ENCODE measurements at regions not wholly inside any gene's neighbourhood (a gene's known extent, or its start where the extent isn't known, plus 50 kb on each side); places are given as distances from the start of the nearest gene placed in this dataset.

- DNase-seq (ENCODE audit: insufficient read length, low spot score, missing footprints) = peak; percentile 70
- no peak for TF ChIP-seq CTCF (IDR thresholded peaks at IDR 0.05; ENCODE audit: extremely low read depth, low read depth, low read length)
- H2AFZ ChIP-seq (ENCODE audit: low read length) = no peak overlapping the region
- H3K36me3 ChIP-seq (ENCODE audit: insufficient read depth, low read length) = no peaks in the 10 kb centered on the region
- no peaks in the 10 kb centered on the region for H3K79me2 ChIP-seq (ENCODE audit: insufficient read depth, low read length)
- H4K20me1 ChIP-seq (ENCODE audit: insufficient read depth, low read length) = no peaks in the 10 kb centered on the region
- H3K4me2 ChIP-seq (ENCODE audit: insufficient read depth, low read length) = no peak overlapping the region
- H3K4me3 ChIP-seq (ENCODE audit: insufficient read depth, low read length) = no peak overlapping the region
- no peak overlapping the region for H3K27ac ChIP-seq (ENCODE audit: low read depth, low read length)
- no peaks in the 10 kb centered on the region for H3K4me1 ChIP-seq (ENCODE audit: insufficient read depth, low read length)
- no peaks in the 10 kb centered on the region for H3K27me3 ChIP-seq (ENCODE audit: insufficient read depth, low read length)
- no peaks in the 10 kb centered on the region for H3K9me3 ChIP-seq (ENCODE audit: low read depth, low read length)
These were observed 701.6 kb downstream of the SATB2 start for GRCh38 chr2:198756166-198756565.

GRCh38 chr2:198753101-198753500 is 704.6 kb downstream of the SATB2 start:
- H3K79me2 ChIP-seq (ENCODE audit: insufficient read depth, low read length) = no peaks in the 10 kb centered on the region
- H3K9me3 ChIP-seq (ENCODE audit: low read depth, low read length) = no peaks in the 10 kb centered on the region
- no peak overlapping the region for H3K27ac ChIP-seq (ENCODE audit: low read depth, low read length)
- no peak overlapping the region for H3K4me2 ChIP-seq (ENCODE audit: insufficient read depth, low read length)
- no peaks in the 10 kb centered on the region for H3K36me3 ChIP-seq (ENCODE audit: insufficient read depth, low read length)
- no peak for TF ChIP-seq CTCF (IDR thresholded peaks at IDR 0.05; ENCODE audit: extremely low read depth, low read depth, low read length)
- H2AFZ ChIP-seq (ENCODE audit: low read length) = no peak overlapping the region
- H3K4me3 ChIP-seq (ENCODE audit: insufficient read depth, low read length) = no peak overlapping the region
- H3K27me3 ChIP-seq (ENCODE audit: insufficient read depth, low read length) = no peaks in the 10 kb centered on the region
- DNase-seq (ENCODE audit: insufficient read length, low spot score, missing footprints) = no peak
- H3K4me1 ChIP-seq (ENCODE audit: insufficient read depth, low read length) = no peaks in the 10 kb centered on the region
- no peaks in the 10 kb centered on the region for H4K20me1 ChIP-seq (ENCODE audit: insufficient read depth, low read length)

GRCh38 chr2:198749364-198749763 is 708.4 kb downstream of the SATB2 start:
- H3K27me3 ChIP-seq (ENCODE audit: insufficient read depth, low read length) = no peaks in the 10 kb centered on the region
- DNase-seq (ENCODE audit: insufficient read length, low spot score, missing footprints) = no peak
- no peak overlapping the region for H3K4me2 ChIP-seq (ENCODE audit: insufficient read depth, low read length)
- no peaks in the 10 kb centered on the region for H3K4me1 ChIP-seq (ENCODE audit: insufficient read depth, low read length)
- H3K9me3 ChIP-seq (ENCODE audit: low read depth, low read length) = no peaks in the 10 kb centered on the region
- H3K27ac ChIP-seq (ENCODE audit: low read depth, low read length) = no peak overlapping the region
- no peak overlapping the region for H3K4me3 ChIP-seq (ENCODE audit: insufficient read depth, low read length)
- no peaks in the 10 kb centered on the region for H3K79me2 ChIP-seq (ENCODE audit: insufficient read depth, low read length)
- no peaks in the 10 kb centered on the region for H4K20me1 ChIP-seq (ENCODE audit: insufficient read depth, low read length)
- no peak for TF ChIP-seq CTCF (IDR thresholded peaks at IDR 0.05; ENCODE audit: extremely low read depth, low read depth, low read length)
- no peak overlapping the region for H2AFZ ChIP-seq (ENCODE audit: low read length)
- H3K36me3 ChIP-seq (ENCODE audit: insufficient read depth, low read length) = no peaks in the 10 kb centered on the region

GRCh38 chr2:198731842-198732399 is 725.8 kb downstream of the SATB2 start:
- no peaks in the 10 kb centered on the region for H4K20me1 ChIP-seq (ENCODE audit: insufficient read depth, low read length)
- H3K79me2 ChIP-seq (ENCODE audit: insufficient read depth, low read length) = no peaks in the 10 kb centered on the region
- H3K36me3 ChIP-seq (ENCODE audit: insufficient read depth, low read length) = no peaks in the 10 kb centered on the region
- H3K27me3 ChIP-seq (ENCODE audit: insufficient read depth, low read length) = no peaks in the 10 kb centered on the region
- no peak overlapping the region for H3K4me3 ChIP-seq (ENCODE audit: insufficient read depth, low read length)
- H2AFZ ChIP-seq (ENCODE audit: low read length) = no peak overlapping the region
- no peaks in the 10 kb centered on the region for H3K4me1 ChIP-seq (ENCODE audit: insufficient read depth, low read length)
- no peak overlapping the region for H3K27ac ChIP-seq (ENCODE audit: low read depth, low read length)
- no peak for DNase-seq (ENCODE audit: insufficient read length, low spot score, missing footprints)
- TF ChIP-seq CTCF (IDR thresholded peaks at IDR 0.05; ENCODE audit: extremely low read depth, low read depth, low read length) = no peak
- H3K9me3 ChIP-seq (ENCODE audit: low read depth, low read length) = no peaks in the 10 kb centered on the region
- no peak overlapping the region for H3K4me2 ChIP-seq (ENCODE audit: insufficient read depth, low read length)
